ENCODE measurements at regions not wholly inside any gene's neighbourhood (a gene's known extent, or its start where the extent isn't known, plus 50 kb on each side); places are given as distances from the start of the nearest gene placed in this dataset.

GRCh38 chr12:62995097-62995496 lies 60.1 kb upstream of the PPM1H start:
- no peak for DNase-seq (ENCODE audit: low read depth)

GRCh38 chr12:62986844-62987243 lies 51.9 kb upstream of the PPM1H start:
- no peak for DNase-seq (ENCODE audit: low read depth)

Data from CMK (cell line).